HepG2 (cell line): ENCODE measurements at regions not wholly inside any gene's neighbourhood (a gene's known extent, or its start where the extent isn't known, plus 50 kb on each side); places are given as distances from the start of the nearest gene placed in this dataset.

ENCODE experiments used
- ATAC-seq: fragments of 200-7000 bp; cut with Tn5 transposase; 3 replicates; pipeline ENCODE4 v1.9.1; 2020; ENCODE audit warnings: mild to moderate bottlenecking, moderate library complexity
- BruUV-seq: library from RNA; stranded (reverse); fragments of 400-500 nt; replicated peaks from 2 replicates; lab custom pipeline; 2021; lab: Mats Ljungman, UMichigan
- CTCF ChIA-PET: fragments of 300-600 bp; formaldehyde crosslinking; extraction: SDS; loops from one replicate; lab custom pipeline; 2021; ENCODE audit warnings: low total read pairs, inconsistent platforms, low intra/inter-chr PET ratio; lab: Yijun Ruan, JAX
- POLR2A ChIA-PET: fragments of 350-600 bp; sonication (Branson Sonifier 250); formaldehyde crosslinking; loops from one replicate; lab custom pipeline; 2020; ENCODE audit warnings: antibody characterized with exemption, inconsistent platforms; lab: Yijun Ruan, JAX
- DNase-seq: peaks from one replicate; pipeline ENCODE4 v3.0.0-alpha.2; 2015; ENCODE audit warnings: low spot score
- FAIRE-seq: peaks from 3 replicates; lab custom pipeline; 2011; peaks lifted over from hg19 to GRCh38; lab: Jason Lieb, UNC
- H2AFZ ChIP-seq: one replicate; pipeline ENCODE4 v1.6.1; 2011; ENCODE audit warnings: low read length, inconsistent platforms
- H3K27ac ChIP-seq: fragments of 300-600 bp; 3 replicates; pipeline ENCODE4 v1.8.0; 2011; ENCODE audit warnings: mixed run types, mild to moderate bottlenecking, mixed read lengths, low read length, inconsistent platforms; ENCODE audit not compliant: insufficient read depth; ENCODE audit errors: extremely low read length
- H3K27me3 ChIP-seq, 2 experiments: fragments of 200-600 bp in 1 of 2; 2 replicates in 1 of 2; 3 replicates in 1 of 2; pipeline versions ENCODE4 v1.6.0 to v1.8.0; 2011; ENCODE audit warnings: low read length in 2 of 2, mild to moderate bottlenecking in 2 of 2, moderate library complexity in 2 of 2, inconsistent platforms in 1 of 2; ENCODE audit not compliant: insufficient read depth in 2 of 2, control insufficient read depth in 1 of 2
- H3K36me3 ChIP-seq, 2 experiments: fragments of 200-600 bp in 1 of 2; replicated peaks in 1 of 2; 2 replicates in 1 of 2; 3 replicates in 1 of 2; pipeline versions ENCODE4 v1.5.1 to v1.8.0; 2011; ENCODE audit warnings: low read length in 2 of 2, inconsistent platforms in 1 of 2; ENCODE audit not compliant: insufficient read depth in 2 of 2, control insufficient read depth in 1 of 2
- H3K4me1 ChIP-seq: 2 replicates; pipeline ENCODE4 v1.5.1; 2012; ENCODE audit warnings: low read length, inconsistent platforms; ENCODE audit not compliant: insufficient read depth
- H3K4me2 ChIP-seq: 2 replicates; pipeline ENCODE4 v1.6.0; 2011; ENCODE audit warnings: low read depth, low read length, inconsistent platforms
- H3K4me3 ChIP-seq, 3 experiments: fragments of 200-600 bp in 1 of 3; sonication (generic), shearing (Covaris generic) in 1 of 3; replicated peaks in 1 of 3; 2 replicates each; pipeline ENCODE4 v1.5.1; 2011 to 2016; ENCODE audit warnings: low read length in 3 of 3, inconsistent platforms in 2 of 3, low read depth in 2 of 3, mild to moderate bottlenecking in 2 of 3, control low read depth in 1 of 3, mixed read lengths in 1 of 3; ENCODE audit not compliant: insufficient read depth in 1 of 3
- H3K79me2 ChIP-seq: one replicate; pipeline ENCODE4 v1.6.1; 2011; ENCODE audit warnings: low read length, inconsistent platforms; ENCODE audit not compliant: insufficient read depth
- H3K9ac ChIP-seq: 2 replicates; pipeline ENCODE4 v1.6.0; 2011; ENCODE audit warnings: mild to moderate bottlenecking, low read depth, low read length, inconsistent platforms; ENCODE audit not compliant: insufficient read depth
- H3K9me3 ChIP-seq: 2 replicates; pipeline ENCODE4 v1.5.1; 2012; ENCODE audit warnings: mild to moderate bottlenecking, low read length
- H4K20me1 ChIP-seq: 2 replicates; pipeline ENCODE4 v1.6.0; 2011; ENCODE audit warnings: inconsistent platforms, mild to moderate bottlenecking, low read length, moderate library complexity; ENCODE audit not compliant: insufficient read depth
- IKZF4 ChIP-seq: sonication (generic); formaldehyde crosslinking; IDR thresholded peaks from 2 replicates; pipeline ENCODE4 v1.5.1; 2020; ENCODE audit warnings: borderline replicate concordance, mild to moderate bottlenecking, low read depth, missing genetic modification reagents; ENCODE audit errors: not compliant biosample characterization
- IRX3 ChIP-seq: sonication (generic); formaldehyde crosslinking; IDR thresholded peaks from 2 replicates; pipeline ENCODE4 v1.8.1; 2023; ENCODE audit warnings: mild to moderate bottlenecking, low read depth, missing genetic modification reagents, borderline replicate concordance
- POGZ ChIP-seq: sonication (generic); formaldehyde crosslinking; IDR thresholded peaks from 2 replicates; pipeline ENCODE4 v1.4.0; 2020; ENCODE audit warnings: mild to moderate bottlenecking, missing genetic modification reagents
- SNAPC5 ChIP-seq: sonication (generic); formaldehyde crosslinking; IDR thresholded peaks from 2 replicates; pipeline ENCODE4 v1.8.1; 2023; ENCODE audit warnings: mild to moderate bottlenecking, missing genetic modification reagents, borderline replicate concordance
- SRSF1 ChIP-seq: fragments of 200-400 bp; formaldehyde crosslinking; optimal IDR thresholded peaks from 2 replicates; pipeline ENCODE3; 2017; ENCODE audit warnings: mild to moderate bottlenecking, low read depth, low read length, moderate library complexity
- TMF1 ChIP-seq: sonication (generic); formaldehyde crosslinking; IDR thresholded peaks from 2 replicates; pipeline ENCODE4 v1.8.1; 2022; ENCODE audit warnings: low read depth, missing genetic modification reagents
- ZNF574 ChIP-seq: sonication (generic); formaldehyde crosslinking; IDR thresholded peaks from 2 replicates; pipeline ENCODE4 v1.4.0; 2020; ENCODE audit warnings: missing genetic modification reagents
- ZNF629 ChIP-seq: sonication (generic); formaldehyde crosslinking; conservative IDR thresholded peaks from 2 replicates; pipeline ENCODE4 v1.5.0; 2020; ENCODE audit warnings: missing genetic modification reagents
- ZNF737 ChIP-seq: sonication (generic); formaldehyde crosslinking; IDR thresholded peaks from 2 replicates; pipeline ENCODE4 v1.5.0; 2020; ENCODE audit warnings: missing genetic modification reagents, mild to moderate bottlenecking, borderline replicate concordance
- WGBS: methylation state at CpG from one replicate; pipeline ENCODE4 v1.1.6; 2017; ENCODE audit warnings: low lambda C conversion rate; 5-methylcytosine and 5-hydroxymethylcytosine counted together
- in situ Hi-C: cut with HindIII; loops from 2 replicates; pipeline ENCODE4 v1.10.0; 2017; ENCODE audit warnings: low pct_unique_long_range_greater_than_20kb; ENCODE audit not compliant: extremely low pct_ligation_motif_present
- intact Hi-C: fragments of 100-400 bp; cut with micrococcal nuclease; formaldehyde crosslinking; loops from one replicate; pipeline ENCODE4 v1.10.0; 2022; ENCODE audit not compliant: unreplicated experiment
- TF ChIP-seq, protein P1 (sequence below): sonication (generic); formaldehyde crosslinking; IDR thresholded peaks from 2 replicates; pipeline ENCODE4 v1.5.1; 2020; ENCODE audit warnings: mild to moderate bottlenecking, missing genetic modification reagents, borderline replicate concordance

DNA sequence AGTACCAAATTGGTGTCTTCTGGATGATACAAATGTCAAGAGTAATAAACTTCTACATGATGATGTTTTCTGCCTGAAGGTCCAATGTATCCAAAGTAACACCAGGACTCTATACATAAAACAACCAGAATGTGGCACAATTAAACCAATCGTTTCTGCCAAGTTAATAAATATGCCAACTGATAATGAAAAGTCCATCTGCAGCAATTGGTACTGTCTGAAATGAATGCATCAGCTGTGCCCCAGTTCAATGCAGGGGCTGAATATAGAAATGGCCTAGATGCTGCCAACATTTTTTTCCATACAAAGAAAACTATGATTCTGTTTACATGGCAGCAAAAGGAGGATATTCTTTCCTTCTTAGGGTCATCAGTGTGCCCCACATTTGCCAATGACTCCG is 137.2 kb upstream of the LSM8 start:
- H3K4me1 ChIP-seq: no peaks in the 10 kb centered on the region
- TF ChIP-seq ZNF737 (CRISPR knock-in tag) (no peak), IRX3 (CRISPR knock-in tag) (no peak), IKZF4 (CRISPR knock-in tag) (no peak), TMF1 (CRISPR knock-in tag) (no peak), SRSF1 (no peak), POGZ (CRISPR knock-in tag) (no peak), ZNF574 (CRISPR knock-in tag) (no peak), SNAPC5 (CRISPR knock-in tag) (no peak), ZNF629 (CRISPR knock-in tag) (no peak)
- TF ChIP-seq, protein P1, sequence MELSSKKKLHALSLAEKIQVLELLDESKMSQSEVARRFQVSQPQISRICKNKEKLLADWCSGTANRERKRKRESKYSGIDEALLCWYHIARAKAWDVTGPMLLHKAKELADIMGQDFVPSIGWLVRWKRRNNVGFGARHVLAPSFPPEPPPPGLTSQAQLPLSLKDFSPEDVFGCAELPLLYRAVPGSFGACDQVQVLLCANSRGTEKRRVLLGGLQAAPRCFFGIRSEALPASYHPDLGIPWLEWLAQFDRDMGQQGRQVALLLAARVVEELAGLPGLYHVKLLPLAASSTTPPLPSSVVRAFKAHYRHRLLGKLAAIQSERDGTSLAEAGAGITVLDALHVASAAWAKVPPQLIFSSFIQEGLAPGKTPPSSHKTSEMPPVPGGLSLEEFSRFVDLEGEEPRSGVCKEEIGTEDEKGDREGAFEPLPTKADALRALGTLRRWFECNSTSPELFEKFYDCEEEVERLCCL: no peak
- H2AFZ ChIP-seq: no peak overlapping the region
- BruUV-seq: no TSS peak
- ATAC-seq (no peak), DNase-seq (no peak), FAIRE-seq (no peak)
- ChIA-PET POLR2A (no interaction called here), CTCF (no interaction called here)
- WGBS: 44% methylated on average over 2 of the region's 2 CpGs
- H3K27me3 ChIP-seq: no peaks in the 10 kb centered on the region
- no peak overlapping the region for H3K27ac ChIP-seq
- no peak overlapping the region for H3K9ac ChIP-seq
- no peaks in the 10 kb centered on the region for H4K20me1 ChIP-seq
- no peaks in the 10 kb centered on the region for H3K9me3 ChIP-seq
- intact Hi-C loops: no loop called here
- in situ Hi-C loops: no loop called here
- no peaks in the 10 kb centered on the region for H3K79me2 ChIP-seq
- H3K4me3 ChIP-seq: no peak overlapping the region
- no peak overlapping the region for H3K4me2 ChIP-seq
- no peaks in the 10 kb centered on the region for H3K36me3 ChIP-seq
